RWPE2 (cell line): ENCODE measurements at regions not wholly inside any gene's neighbourhood (a gene's known extent, or its start where the extent isn't known, plus 50 kb on each side); places are given as distances from the start of the nearest gene placed in this dataset.

Experiments used
- ATAC-seq: fragments of 200-7000 bp; cut with Tn5 transposase; 3 replicates; pipeline ENCODE4 v1.9.1; 2021; ENCODE audit warnings: low read depth
- DNase-seq: peaks from one replicate; pipeline ENCODE4 v3.0.0-alpha.2; 2020; ENCODE audit warnings: low spot score
- H3K27ac ChIP-seq: fragments of 450-650 bp; 2 replicates; pipeline ENCODE4 v1.5.1; 2017; ENCODE audit warnings: mild to moderate bottlenecking; ENCODE audit not compliant: poor library complexity, severe bottlenecking
- H3K27me3 ChIP-seq: fragments of 250-450 bp; sonication (Bioruptor Pico); 2 replicates; pipeline ENCODE4 v1.5.1; 2021; ENCODE audit warnings: mild to moderate bottlenecking, moderate library complexity; ENCODE audit not compliant: insufficient read depth, poor library complexity, severe bottlenecking
- H3K36me3 ChIP-seq: fragments of 250-450 bp; sonication (Bioruptor Pico); 2 replicates; pipeline ENCODE4 v1.5.1; 2020; ENCODE audit warnings: low read depth, mild to moderate bottlenecking, moderate library complexity
- H3K4me1 ChIP-seq: fragments of 250-450 bp; sonication (Bioruptor Pico); 2 replicates; pipeline ENCODE4 v1.5.1; 2021; ENCODE audit warnings: mild to moderate bottlenecking, moderate library complexity; ENCODE audit not compliant: insufficient read depth, poor library complexity, severe bottlenecking
- H3K4me3 ChIP-seq: fragments of 250-450 bp; sonication (Bioruptor Pico); 2 replicates; pipeline ENCODE4 v1.5.1; 2021; ENCODE audit warnings: mild to moderate bottlenecking, moderate library complexity; ENCODE audit not compliant: severe bottlenecking
- H3K9me3 ChIP-seq: fragments of 250-450 bp; sonication (Bioruptor Pico); 2 replicates; pipeline ENCODE4 v1.5.1; 2021; ENCODE audit warnings: mild to moderate bottlenecking, moderate library complexity; ENCODE audit not compliant: severe bottlenecking
- TF ChIP-seq, protein P1 (sequence below): fragments of 450-650 bp; IDR thresholded peaks from one replicate; pipeline ENCODE4 v1.5.1; 2017; ENCODE audit warnings: mild to moderate bottlenecking, moderate library complexity; ENCODE audit not compliant: poor library complexity, severe bottlenecking

DNA sequence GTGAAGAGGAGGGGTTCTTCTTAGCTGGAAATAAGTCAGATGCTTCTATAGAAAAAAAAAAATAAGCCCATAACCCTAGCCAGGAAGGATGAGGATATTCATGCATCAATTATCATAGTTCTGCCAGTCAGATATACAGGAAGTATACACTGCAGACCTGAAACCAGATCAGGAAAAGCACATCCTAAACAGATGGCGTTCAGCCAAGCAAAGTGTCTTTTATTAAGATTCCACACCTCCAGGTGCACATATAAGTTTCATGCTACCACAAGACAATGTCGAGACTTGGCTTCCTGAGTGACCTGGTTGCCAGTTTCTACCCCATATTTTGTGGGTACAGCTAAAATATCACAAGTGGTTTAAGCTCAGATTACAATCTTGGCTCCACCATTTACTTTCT is 108.3 kb downstream of the CETN3 start:
- no peaks in the 10 kb centered on the region for H3K4me1 ChIP-seq
- ATAC-seq = no peak
- H3K27me3 ChIP-seq = no peaks in the 10 kb centered on the region
- no peak for DNase-seq
- H3K4me3 ChIP-seq = no peak overlapping the region
- TF ChIP-seq, protein P1, sequence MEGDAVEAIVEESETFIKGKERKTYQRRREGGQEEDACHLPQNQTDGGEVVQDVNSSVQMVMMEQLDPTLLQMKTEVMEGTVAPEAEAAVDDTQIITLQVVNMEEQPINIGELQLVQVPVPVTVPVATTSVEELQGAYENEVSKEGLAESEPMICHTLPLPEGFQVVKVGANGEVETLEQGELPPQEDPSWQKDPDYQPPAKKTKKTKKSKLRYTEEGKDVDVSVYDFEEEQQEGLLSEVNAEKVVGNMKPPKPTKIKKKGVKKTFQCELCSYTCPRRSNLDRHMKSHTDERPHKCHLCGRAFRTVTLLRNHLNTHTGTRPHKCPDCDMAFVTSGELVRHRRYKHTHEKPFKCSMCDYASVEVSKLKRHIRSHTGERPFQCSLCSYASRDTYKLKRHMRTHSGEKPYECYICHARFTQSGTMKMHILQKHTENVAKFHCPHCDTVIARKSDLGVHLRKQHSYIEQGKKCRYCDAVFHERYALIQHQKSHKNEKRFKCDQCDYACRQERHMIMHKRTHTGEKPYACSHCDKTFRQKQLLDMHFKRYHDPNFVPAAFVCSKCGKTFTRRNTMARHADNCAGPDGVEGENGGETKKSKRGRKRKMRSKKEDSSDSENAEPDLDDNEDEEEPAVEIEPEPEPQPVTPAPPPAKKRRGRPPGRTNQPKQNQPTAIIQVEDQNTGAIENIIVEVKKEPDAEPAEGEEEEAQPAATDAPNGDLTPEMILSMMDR = no peak
- H3K9me3 ChIP-seq = no peaks in the 10 kb centered on the region
- H3K36me3 ChIP-seq = no peaks in the 10 kb centered on the region
- H3K27ac ChIP-seq = no peak overlapping the region

DNA sequence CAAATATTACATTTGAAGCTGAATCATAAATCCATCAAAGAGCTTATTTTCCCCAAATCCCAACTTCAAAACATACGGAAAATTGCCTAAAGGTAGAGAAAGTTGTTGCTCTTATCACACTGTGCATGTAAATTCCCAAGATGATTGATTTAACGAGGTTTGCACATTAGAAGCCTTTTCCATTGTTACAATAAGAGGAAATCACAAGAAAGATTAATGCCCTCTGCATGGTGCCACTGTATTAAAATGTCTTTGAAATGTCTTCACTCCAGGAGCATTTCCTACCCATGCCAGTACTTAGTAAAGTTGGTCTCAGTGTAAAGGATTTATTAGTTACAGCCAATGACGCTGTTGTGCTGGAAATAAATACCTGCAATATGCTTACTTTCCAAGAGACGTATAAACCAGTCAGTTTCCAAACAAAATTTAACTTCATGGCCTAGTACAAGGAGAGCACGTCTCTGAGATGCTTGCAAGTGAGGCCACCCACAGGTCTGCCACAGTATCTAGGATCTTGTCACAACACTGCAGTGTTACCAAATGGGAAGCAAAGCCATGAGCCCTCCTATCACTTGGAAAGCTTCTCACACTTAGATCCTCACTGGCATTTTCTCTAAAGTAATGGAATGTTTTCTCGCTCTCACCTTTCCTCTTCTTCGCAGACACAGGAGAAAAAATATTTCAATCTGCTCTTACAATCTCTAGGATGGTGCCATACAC is 112.4 kb downstream of the CETN3 start:
- ATAC-seq (no peak), DNase-seq (no peak)
- no peaks in the 10 kb centered on the region for H3K36me3 ChIP-seq
- H3K4me1 ChIP-seq = no peaks in the 10 kb centered on the region
- TF ChIP-seq, protein P1 = no peak
- H3K27me3 ChIP-seq = no peaks in the 10 kb centered on the region
- no peak overlapping the region for H3K27ac ChIP-seq
- no peak overlapping the region for H3K4me3 ChIP-seq
- H3K9me3 ChIP-seq = no peaks in the 10 kb centered on the region

DNA sequence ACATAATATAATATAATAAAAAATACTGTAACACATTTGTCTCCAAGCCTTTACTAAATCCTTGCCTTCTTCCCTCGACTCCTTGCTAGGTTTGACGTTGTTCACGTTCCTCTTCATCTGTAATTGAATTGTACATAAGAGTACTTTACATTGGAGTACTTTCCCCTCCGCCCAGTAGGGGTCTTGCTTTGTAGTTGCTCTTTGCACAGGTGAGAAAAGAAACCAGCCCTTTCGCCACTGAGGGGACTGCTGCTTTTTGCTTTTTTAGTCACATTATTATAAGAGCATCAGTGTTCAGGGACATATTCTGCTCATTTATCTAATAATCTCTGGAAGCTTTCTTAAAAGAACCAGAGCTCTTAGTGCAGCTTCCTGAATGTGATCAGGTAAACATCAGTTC is 115.0 kb downstream of the CETN3 start:
- Histone ChIP-seq H3K27me3 (no peaks in the 10 kb centered on the region), H3K4me3 (no peak overlapping the region), H3K36me3 (no peaks in the 10 kb centered on the region), H3K27ac (no peak overlapping the region), H3K9me3 (no peaks in the 10 kb centered on the region), H3K4me1 (no peaks in the 10 kb centered on the region)
- ATAC-seq (no peak), DNase-seq (no peak)
- TF ChIP-seq, protein P1 = no peak

DNA sequence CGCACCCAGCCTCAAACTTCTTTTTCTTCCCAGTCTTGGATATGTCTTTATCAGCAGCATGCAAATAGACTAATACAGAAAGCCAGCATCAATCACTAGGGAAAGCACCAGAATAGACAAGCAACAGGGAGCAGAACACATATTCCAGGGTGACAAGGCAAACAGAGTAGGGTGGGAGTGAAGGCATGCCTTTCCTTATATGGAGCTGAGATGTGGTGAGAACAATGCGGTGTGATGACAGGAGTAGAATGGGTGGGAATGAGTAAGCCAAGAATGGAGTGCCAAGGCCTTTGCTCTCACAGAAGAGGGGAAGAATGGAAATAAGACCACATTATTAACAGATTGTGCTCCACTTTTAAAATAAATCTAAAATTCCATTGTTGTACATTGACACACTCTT is 115.6 kb downstream of the CETN3 start:
- ATAC-seq (peak; percentile 70), DNase-seq (no peak)
- Histone ChIP-seq H3K9me3 (no peaks in the 10 kb centered on the region), H3K27ac (no peak overlapping the region), H3K36me3 (no peaks in the 10 kb centered on the region), H3K4me3 (no peak overlapping the region), H3K4me1 (no peaks in the 10 kb centered on the region), H3K27me3 (no peaks in the 10 kb centered on the region)
- TF ChIP-seq, protein P1 = no peak

DNA sequence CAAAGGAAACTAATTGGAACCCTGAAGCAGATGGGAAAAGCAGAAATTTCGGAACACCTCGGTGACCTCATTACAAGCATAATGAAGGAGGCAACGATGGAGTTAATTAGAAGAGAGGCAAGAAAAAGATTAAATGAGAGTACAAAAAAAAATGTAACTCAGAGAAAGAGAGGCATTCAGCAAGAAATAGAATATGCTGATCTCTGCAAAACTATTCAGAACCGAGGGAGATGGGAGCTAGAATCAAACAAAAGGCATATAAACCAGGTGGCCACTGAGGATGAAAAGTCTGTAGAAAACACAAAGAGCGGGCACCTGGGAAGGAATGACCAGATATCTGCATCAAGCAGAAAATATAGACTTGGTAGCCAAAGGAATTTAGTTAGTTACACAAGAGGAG is 118.9 kb downstream of the CETN3 start:
- Histone ChIP-seq H3K4me3 (no peak overlapping the region), H3K9me3 (no peaks in the 10 kb centered on the region), H3K36me3 (no peaks in the 10 kb centered on the region), H3K4me1 (no peaks in the 10 kb centered on the region), H3K27me3 (no peaks in the 10 kb centered on the region), H3K27ac (no peak overlapping the region)
- no peak for ATAC-seq
- no peak for DNase-seq
- TF ChIP-seq, protein P1 = no peak
